Erythroblast (primary cell): ENCODE measurements at regions not wholly inside any gene's neighbourhood (a gene's known extent, or its start where the extent isn't known, plus 50 kb on each side); places are given as distances from the start of the nearest gene placed in this dataset.

ENCODE experiments used
- GATA1 ChIP-seq: IDR thresholded peaks from 2 replicates; pipeline ENCODE4 v1.6.1; 2011; ENCODE audit warnings: low read depth, mild to moderate bottlenecking, control low read depth, low read length, moderate library complexity
- POLR2A ChIP-seq: IDR thresholded peaks from 2 replicates; pipeline ENCODE4 v1.6.1; 2011; ENCODE audit warnings: mild to moderate bottlenecking, low read length

DNA sequence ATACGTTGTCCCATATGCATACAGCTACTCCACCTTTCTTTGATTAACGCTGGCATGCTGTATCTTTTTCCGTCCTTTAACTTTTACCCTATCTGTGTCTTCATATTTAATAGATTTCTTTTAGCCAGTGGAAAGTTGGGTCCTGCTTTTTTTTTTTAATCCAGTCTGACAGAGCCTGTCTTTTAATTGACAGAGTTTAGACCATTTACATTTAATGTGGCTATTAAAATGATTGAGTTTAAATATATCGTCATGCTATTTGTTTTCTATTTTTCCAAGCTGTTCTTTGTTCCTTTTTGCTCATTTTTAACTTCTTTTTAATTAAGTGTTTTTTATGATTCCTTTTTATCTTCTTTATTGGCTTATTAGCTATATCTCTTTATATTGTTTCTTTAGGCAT lies 217.6 kb upstream of the NEBL start:
- no peak for TF ChIP-seq POLR2A
- no peak for TF ChIP-seq GATA1
